Lower leg skin (tissue), 3 donors: ENCODE measurements at regions not wholly inside any gene's neighbourhood (a gene's known extent, or its start where the extent isn't known, plus 50 kb on each side); places are given as distances from the start of the nearest gene placed in this dataset.

ENCODE experiments used
- CTCF ChIP-seq, 3 donors: fragments of 450-650 bp; IDR thresholded peaks; one replicate each; pipeline ENCODE4 v1.5.1; 2016; ENCODE audit warnings: antibody characterized with exemption in 3 of 3, mild to moderate bottlenecking in 3 of 3, moderate library complexity in 2 of 3
- POLR2A ChIP-seq, 2 donors: fragments of 450-650 bp; IDR thresholded peaks; one replicate each; pipeline ENCODE4 v1.6.1; 2016 to 2017; ENCODE audit warnings: antibody characterized with exemption in 2 of 2, mild to moderate bottlenecking in 1 of 2, moderate library complexity in 1 of 2

DNA sequence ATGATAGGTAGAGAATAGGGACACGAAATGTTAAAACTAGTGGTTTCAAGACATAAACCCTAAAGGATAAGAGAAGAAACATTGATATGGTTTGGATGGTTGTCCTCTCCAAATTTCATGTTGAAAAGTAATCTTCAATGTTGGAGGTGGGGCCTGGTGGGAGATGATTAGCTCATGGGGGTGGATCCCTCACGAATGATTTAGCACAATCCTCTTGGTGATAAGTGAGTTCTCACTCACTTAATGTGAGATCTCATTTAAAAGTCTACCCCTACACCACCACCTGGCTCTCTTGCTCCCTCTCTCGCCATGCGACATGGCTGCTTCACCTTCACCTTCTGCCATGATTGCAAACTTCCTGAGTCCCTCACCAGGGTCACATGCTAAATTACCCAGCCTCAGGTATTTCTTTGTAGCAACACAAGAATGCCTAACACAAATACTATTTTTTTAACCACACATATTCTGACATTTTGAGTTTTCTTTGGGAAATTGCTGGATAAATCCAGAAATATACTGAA lies 242.4 kb upstream of the PHF14 start:
- TF ChIP-seq CTCF (IDR thresholded peaks at IDR 0.05), result no peak
- no peak for TF ChIP-seq POLR2A (IDR thresholded peaks at IDR 0.05)
